Calu3 (cell line): ENCODE measurements at regions not wholly inside any gene's neighbourhood (a gene's known extent, or its start where the extent isn't known, plus 50 kb on each side); places are given as distances from the start of the nearest gene placed in this dataset.

Experiments
- BruUV-seq: library from RNA; stranded (reverse); fragments of 400-500 nt; replicated peaks from 2 replicates; lab custom pipeline; 2021; lab: Mats Ljungman, UMichigan
- CTCF ChIA-PET: fragments of 300-600 bp; sonication (Branson Sonifier 250); formaldehyde crosslinking; loops from one replicate; lab custom pipeline; 2022; ENCODE audit warnings: antibody characterized with exemption; lab: Charles Lee
- DNase-seq: peaks from one replicate; pipeline ENCODE4 v3.0.0; 2022
- H3K27ac Mint-ChIP-seq: one replicate; pipeline ENCODE4 v1.8.0; 2022; ENCODE audit warnings: mixed read lengths; ENCODE audit not compliant: unreplicated experiment
- H3K27me3 Mint-ChIP-seq: one replicate; pipeline ENCODE4 v1.8.0; 2022; ENCODE audit warnings: mixed read lengths; ENCODE audit not compliant: unreplicated experiment
- H3K36me3 Mint-ChIP-seq: one replicate; pipeline ENCODE4 v1.8.0; 2022; ENCODE audit warnings: mild to moderate bottlenecking, moderate library complexity, mixed read lengths; ENCODE audit not compliant: insufficient read depth, unreplicated experiment
- H3K4me1 Mint-ChIP-seq: one replicate; pipeline ENCODE4 v1.8.0; 2022; ENCODE audit warnings: mild to moderate bottlenecking, low read depth, mixed read lengths; ENCODE audit not compliant: unreplicated experiment
- H3K4me3 Mint-ChIP-seq: one replicate; pipeline ENCODE4 v1.8.0; 2022; ENCODE audit warnings: mild to moderate bottlenecking, low read depth, moderate library complexity, mixed read lengths; ENCODE audit not compliant: unreplicated experiment
- H3K9me3 Mint-ChIP-seq: one replicate; pipeline ENCODE4 v1.8.0; 2022; ENCODE audit warnings: low read depth, mixed read lengths; ENCODE audit not compliant: unreplicated experiment
- intact Hi-C: fragments of 100-400 bp; cut with micrococcal nuclease; formaldehyde crosslinking; loops from one replicate; pipeline ENCODE4 v1.10.0; 2022; ENCODE audit not compliant: unreplicated experiment
- TF ChIP-seq, protein P1 (sequence below): fragments of 200-600 bp; IDR thresholded peaks from one replicate; pipeline ENCODE4 v1.8.0; 2022; ENCODE audit warnings: antibody characterized with exemption; ENCODE audit not compliant: unreplicated experiment

GRCh38 chr4:38292529-38292928 is 332.3 kb downstream of the PTTG2 start:
- CTCF ChIA-PET: no interaction called here
- Mint-ChIP-seq H3K9me3 (peaks cover 5% of the 10 kb centered on the region), H3K27me3 (no peaks in the 10 kb centered on the region), H3K4me3 (no peak overlapping the region), H3K4me1 (no peaks in the 10 kb centered on the region), H3K27ac (no peak overlapping the region), H3K36me3 (no peaks in the 10 kb centered on the region)
- TF ChIP-seq, protein P1, sequence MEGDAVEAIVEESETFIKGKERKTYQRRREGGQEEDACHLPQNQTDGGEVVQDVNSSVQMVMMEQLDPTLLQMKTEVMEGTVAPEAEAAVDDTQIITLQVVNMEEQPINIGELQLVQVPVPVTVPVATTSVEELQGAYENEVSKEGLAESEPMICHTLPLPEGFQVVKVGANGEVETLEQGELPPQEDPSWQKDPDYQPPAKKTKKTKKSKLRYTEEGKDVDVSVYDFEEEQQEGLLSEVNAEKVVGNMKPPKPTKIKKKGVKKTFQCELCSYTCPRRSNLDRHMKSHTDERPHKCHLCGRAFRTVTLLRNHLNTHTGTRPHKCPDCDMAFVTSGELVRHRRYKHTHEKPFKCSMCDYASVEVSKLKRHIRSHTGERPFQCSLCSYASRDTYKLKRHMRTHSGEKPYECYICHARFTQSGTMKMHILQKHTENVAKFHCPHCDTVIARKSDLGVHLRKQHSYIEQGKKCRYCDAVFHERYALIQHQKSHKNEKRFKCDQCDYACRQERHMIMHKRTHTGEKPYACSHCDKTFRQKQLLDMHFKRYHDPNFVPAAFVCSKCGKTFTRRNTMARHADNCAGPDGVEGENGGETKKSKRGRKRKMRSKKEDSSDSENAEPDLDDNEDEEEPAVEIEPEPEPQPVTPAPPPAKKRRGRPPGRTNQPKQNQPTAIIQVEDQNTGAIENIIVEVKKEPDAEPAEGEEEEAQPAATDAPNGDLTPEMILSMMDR: no peak
- DNase-seq: no peak
- BruUV-seq: no TSS peak
- intact Hi-C loops: loop anchor here (10.0 kb wide), 1 partner anchor 832 kb away; no protein-coding TSS in a partner anchor

GRCh38 chr4:38294238-38294637 is 334.0 kb downstream of the PTTG2 start:
- H3K4me1 Mint-ChIP-seq: no peaks in the 10 kb centered on the region
- H3K9me3 Mint-ChIP-seq: peaks cover 7% of the 10 kb centered on the region
- H3K27me3 Mint-ChIP-seq: no peaks in the 10 kb centered on the region
- no peak for DNase-seq
- H3K36me3 Mint-ChIP-seq: no peaks in the 10 kb centered on the region
- CTCF ChIA-PET: no interaction called here
- no TSS peak for BruUV-seq
- H3K27ac Mint-ChIP-seq: no peak overlapping the region
- H3K4me3 Mint-ChIP-seq: no peak overlapping the region
- TF ChIP-seq, protein P1: no peak
- intact Hi-C loops: loop anchor here (10.0 kb wide), 1 partner anchor 831 kb away; no protein-coding TSS in a partner anchor

DNA sequence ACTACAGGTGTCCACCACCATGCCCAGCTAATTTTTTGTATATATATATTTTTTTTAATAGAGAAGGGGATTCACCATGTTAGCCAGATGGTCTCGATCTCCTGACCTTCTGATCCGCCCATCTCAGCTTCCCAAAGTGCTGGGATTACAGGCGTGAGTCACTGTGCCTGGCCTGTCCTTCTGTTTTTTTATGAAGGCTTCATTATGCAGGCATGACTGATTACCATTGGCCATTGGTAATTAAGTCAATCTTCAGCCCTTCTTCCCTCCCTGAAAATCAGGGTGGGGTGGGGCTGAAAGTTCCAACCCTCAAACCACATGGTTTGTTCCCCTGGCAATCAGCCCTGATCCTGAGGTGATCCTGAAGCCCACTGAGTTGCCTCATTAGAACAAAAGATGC is 336.9 kb downstream of the PTTG2 start:
- Mint-ChIP-seq H3K27me3 (no peaks in the 10 kb centered on the region), H3K4me3 (no peak overlapping the region), H3K36me3 (no peaks in the 10 kb centered on the region), H3K27ac (no peak overlapping the region), H3K4me1 (no peaks in the 10 kb centered on the region), H3K9me3 (peaks cover 7% of the 10 kb centered on the region)
- intact Hi-C loops: loop anchor here (10.0 kb wide), 1 partner anchor 828 kb away; no protein-coding TSS in a partner anchor
- CTCF ChIA-PET: interaction anchor here (0.7 kb wide), 1 partner anchor 192 kb away, joined by 3 read pairs; no protein-coding TSS in a partner anchor
- no TSS peak for BruUV-seq
- TF ChIP-seq, protein P1: no peak
- no peak for DNase-seq

DNA sequence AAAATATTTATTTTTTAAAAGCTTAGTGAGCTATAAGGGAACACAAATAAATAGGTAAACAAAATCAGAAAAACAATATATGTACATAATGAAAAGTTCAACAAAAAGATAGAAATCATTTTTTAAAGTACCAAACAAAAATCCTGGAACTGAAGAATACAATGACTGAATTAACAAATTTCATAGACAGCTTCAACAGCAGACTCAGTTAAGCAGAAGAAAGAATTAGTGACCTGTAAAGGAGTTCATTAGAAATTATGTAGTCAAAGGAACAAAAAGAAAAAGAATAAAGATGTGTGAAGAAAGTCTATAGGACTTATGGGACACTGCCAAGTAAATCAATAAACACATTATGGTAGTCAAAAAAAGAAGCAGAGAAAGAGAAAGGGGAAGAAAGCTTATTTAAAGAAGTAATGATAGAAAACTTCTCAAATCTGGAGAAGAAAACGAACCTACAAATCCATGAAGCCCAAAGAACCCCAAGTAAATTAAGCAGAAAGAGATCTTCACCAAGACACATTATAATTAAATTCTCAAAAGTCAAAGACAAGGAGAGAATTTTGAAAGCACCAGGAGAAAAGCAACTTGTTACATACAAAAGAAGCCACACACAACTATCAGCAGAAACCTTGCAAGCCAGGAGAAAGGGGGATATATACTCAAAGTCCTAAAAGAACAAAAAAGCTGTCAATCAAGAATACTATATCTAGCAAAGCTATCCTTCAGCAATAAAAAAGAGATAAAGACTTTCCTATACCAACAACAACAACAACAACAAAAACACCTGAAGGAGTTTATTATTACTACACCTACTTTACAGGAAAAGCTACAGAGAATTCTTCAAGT is 338.9 kb downstream of the PTTG2 start:
- no peak overlapping the region for H3K4me3 Mint-ChIP-seq
- H3K27ac Mint-ChIP-seq: no peak overlapping the region
- TF ChIP-seq, protein P1: no peak
- no peaks in the 10 kb centered on the region for H3K27me3 Mint-ChIP-seq
- H3K36me3 Mint-ChIP-seq: no peaks in the 10 kb centered on the region
- BruUV-seq: no TSS peak
- no peaks in the 10 kb centered on the region for H3K4me1 Mint-ChIP-seq
- CTCF ChIA-PET: no interaction called here
- intact Hi-C loops: loop anchor here (10.0 kb wide), 1 partner anchor 826 kb away; no protein-coding TSS in a partner anchor
- no peak for DNase-seq
- peaks cover 9% of the 10 kb centered on the region for H3K9me3 Mint-ChIP-seq
